MV-4-11 (cell line): ENCODE measurements at regions not wholly inside any gene's neighbourhood (a gene's known extent, or its start where the extent isn't known, plus 50 kb on each side); places are given as distances from the start of the nearest gene placed in this dataset.
A peak's percentile ranks its signal among the peaks of the same experiment; 100 is the strongest.

ENCODE experiments used
- DNase-seq: peaks from one replicate; lab custom pipeline; 2025; lab: John Stamatoyannopoulos, UW

DNA sequence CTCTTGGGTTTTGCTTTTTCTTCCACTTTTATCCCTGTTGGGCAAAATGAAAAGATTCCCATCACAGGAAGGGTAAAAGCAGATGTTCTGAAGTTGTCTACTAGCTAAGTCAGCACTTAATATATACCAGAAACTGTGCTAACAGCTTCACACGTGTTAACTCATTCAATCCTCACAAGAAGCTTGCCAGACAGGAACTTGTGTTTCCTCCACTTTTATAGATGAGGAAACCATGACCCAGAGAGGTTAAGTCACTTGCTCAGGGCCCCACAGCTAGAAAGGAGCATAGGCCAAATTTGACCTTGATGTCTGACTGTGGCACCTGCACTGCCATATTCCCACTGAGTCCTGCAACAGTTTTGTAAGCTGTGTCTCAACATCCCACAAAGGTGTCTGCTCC is 76.8 kb upstream of the EPC2 start:
- peak; percentile 15 for DNase-seq

DNA sequence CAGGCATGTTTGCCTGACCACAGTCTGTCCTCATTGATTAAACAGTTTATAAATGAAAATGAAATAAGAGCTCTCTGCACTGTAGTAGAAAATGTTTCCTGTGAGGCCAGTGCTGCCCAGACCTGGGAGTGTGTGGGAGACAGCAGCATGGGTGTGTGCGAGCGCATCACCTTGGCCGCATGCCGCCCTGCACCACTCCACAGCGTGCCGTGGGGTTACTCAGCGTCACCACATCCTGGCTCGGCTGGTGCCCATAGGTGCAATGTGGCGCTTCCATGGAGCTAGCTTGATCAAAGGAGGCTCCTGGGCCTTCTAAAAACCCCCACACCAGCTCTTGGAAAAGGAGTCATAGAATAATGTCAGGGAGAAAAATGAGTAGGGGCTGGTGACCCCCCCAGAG is 76.0 kb upstream of the EPC2 start:
- DNase-seq = no peak

DNA sequence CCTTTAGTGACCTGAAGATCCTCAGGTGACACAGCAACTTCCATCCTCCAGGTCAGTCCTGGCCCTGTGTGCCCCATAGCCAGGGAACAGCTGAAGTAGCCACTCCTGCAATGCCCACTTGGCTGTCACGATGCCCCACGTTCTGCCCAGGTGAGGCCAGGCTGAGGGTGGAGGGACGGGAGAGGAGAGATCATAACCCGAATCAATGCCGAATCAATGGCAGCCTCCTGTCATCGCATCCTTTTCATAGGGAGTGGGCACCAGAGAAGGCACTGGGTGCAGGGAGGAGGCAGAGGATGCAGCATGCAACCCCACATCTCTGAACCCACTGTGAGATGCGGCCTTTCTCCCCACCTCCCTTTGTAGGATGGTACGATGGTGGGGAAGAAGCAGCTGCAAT is 75.3 kb upstream of the EPC2 start:
- no peak for DNase-seq

DNA sequence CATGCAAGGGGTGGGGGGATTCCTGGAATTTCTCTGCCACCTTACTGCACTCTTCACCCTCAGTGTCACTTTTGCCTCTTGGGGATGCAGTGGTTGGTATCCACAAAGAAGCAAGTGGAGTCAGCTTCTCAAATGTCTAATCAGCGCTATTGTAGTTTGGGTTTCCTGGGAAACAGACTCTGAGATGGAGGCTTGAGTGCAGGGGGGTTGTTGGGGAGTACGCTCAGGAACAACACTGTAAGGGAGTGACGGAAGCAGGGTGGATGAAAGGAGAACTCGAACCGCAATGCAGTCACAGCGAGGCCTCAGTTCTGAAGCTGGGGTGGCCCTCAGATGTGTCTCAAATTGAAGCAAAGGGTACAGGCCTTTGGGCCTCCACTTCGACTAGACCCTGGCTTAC is 73.6 kb upstream of the EPC2 start:
- no peak for DNase-seq

DNA sequence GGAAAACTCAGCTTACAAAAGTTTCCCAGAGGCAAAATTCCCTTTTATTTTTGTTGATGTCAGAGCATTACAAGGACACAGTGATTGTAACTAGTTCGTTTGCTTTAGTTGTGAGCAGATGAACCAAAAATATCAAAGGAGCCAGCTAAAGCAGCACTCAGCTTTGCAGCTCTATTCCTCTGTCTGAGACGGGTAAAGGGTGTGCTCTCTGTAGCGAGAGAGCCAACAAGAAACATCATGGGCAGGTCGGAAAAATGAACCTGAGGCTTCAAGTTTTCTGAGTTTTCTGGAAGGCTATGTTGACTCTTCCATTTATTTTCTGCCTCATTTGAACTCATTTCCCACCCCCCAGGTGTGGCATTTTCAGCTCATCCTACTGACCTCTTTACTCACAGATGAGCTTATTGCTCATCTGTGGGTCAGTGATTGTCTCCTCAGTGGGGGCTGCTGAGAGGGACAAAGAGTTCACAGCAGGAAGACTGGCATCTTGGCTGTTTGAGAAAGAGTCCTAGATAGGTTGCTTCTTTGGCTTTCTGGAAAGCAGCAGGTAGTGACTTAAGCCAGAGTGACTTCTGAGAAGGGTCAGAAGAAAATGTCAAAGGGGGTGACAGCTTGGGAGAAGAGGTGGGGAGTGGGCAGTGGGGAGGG is 66.6 kb upstream of the EPC2 start:
- DNase-seq = no peak

DNA sequence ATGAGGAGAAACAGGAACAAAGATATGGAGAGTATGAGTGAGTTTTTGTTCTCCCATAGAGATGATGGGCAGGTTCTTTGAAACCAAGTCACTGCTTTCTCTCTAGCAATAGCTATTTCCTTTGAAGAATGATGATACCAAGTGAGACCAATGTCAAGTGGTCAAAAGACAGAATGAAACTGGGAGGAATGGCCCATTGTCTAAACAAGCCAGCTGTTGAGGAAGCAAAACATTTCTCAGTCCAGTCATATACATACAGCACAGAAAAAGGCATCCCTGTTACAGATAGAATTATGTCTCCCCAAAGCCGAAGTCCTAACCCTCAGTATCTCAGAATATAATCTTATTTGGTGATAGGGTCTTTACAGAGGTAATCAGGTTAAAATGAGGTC is 66.1 kb upstream of the EPC2 start:
- DNase-seq = no peak

DNA sequence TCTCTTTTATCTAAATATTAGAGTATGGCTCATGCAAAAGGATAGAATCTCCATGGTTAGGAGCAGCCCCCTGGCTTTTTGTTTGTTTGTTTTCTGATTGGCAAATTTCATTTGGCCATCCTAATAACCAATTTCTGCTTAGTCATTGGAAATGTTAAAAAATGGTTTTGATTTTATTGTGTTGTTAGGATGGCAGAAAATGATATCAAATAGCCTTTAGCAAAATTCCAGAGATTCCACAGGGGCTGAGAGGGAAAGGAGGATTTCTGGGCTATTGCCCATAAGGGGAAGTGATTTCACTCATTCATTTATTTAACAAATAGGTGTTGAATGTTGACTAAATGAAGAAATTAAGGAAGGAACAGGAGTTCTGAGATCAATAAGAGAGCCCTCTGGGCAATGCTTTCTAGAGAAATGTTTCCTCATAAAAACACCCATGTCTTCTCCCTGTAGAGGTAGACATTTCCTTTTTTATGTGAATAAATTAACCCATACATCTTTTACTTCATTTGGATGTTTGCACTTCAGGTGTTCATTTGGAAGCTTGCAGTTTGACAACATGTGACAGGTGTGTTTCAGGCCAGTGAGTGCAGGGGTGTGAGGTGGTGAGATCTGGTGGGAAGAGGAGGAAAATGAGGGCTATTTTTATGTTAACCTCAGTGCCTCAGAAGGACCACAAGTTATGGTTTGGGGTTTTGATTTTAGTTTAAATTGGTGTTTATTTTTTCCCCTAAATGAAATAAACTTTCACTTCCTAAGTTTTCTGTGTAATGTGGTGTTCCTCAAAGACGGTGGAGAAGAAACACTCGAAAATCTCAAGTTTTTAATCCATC is 61.7 kb upstream of the EPC2 start:
- DNase-seq = peak; percentile 16

DNA sequence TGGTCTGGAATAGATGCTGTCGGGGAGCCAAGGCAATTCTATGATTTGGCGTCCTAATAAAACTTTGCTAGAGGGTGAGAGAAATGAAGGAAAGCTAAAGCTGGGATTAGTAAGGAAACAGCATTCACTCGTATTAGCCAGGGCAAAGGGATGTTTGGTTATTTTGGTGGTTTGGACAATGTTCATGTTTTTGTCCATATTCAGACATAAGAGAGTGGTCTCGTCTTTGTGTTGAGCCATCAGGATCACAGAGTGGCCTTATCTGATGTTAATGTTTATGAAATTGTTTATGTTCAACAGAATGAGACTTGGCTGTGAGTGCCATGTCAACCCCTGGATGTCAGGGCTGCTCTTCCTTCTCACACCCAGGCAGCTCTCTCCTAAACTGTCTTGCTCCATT is 58.9 kb upstream of the EPC2 start:
- no peak for DNase-seq

DNA sequence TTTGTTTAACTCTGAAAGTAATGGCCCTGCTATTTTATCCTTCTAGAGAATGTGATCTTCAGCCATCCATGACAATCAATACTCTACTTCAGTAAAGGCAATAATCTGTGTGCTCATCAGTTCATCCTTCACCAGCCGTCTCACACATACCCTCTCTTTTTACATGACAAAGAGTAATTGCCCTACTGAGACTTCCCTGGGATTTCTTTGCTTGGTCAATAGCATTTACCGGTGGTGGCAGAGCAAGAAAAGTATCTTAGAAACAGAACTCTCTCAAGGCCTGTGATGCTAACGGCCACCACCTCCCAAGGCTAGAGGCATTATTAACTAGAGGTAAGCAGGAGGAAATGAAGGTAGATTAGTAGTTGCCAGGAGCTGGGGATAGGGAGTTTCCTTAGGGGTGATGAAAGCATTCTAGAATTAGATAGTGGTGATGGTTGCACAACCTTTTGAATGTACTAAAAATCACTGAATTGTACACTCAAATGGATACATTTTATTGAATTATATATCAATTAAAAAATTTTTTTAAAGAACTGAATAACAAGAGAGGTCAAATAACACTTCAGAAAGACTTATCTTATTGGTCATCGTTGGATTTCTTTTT is 57.9 kb upstream of the EPC2 start:
- no peak for DNase-seq

DNA sequence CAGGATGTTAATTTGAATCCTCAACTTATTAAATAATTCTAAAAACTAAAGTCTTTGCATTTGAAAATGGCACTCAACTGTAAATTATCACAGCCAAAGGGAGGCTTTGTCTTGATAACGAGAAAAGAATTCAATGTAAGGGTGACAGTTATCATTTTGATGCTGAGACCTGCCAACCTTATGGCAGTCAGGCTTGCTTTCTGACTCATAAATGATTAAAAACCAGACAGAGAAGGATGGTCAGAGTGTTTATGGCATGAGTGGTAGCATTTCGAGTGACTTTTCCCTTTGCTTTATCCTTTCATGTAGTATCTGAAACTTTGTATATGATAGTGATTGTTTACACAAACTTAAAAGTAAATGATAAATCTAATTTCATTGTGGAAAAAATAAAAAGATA is 53.9 kb upstream of the EPC2 start:
- no peak for DNase-seq

DNA sequence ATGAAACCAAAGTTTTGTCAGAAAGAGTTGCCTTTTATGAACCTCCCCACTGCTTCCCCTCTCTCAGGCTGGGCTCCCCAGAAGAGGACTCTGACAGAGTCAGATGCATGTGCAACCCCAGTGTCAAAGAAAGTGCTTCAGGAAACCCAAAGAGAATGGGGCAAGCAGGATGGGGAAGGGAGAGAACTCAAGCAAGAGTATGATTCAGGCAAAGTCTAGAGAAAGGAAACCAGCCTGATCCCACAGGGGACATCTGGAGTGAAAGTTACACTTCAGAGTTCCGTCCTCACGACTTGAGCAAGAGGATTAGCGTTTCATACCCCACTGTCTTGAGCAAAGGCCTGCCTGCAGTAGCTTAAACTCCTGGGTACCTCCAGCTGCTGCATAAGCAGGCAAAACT is 51.8 kb upstream of the EPC2 start:
- DNase-seq = peak; percentile 96

DNA sequence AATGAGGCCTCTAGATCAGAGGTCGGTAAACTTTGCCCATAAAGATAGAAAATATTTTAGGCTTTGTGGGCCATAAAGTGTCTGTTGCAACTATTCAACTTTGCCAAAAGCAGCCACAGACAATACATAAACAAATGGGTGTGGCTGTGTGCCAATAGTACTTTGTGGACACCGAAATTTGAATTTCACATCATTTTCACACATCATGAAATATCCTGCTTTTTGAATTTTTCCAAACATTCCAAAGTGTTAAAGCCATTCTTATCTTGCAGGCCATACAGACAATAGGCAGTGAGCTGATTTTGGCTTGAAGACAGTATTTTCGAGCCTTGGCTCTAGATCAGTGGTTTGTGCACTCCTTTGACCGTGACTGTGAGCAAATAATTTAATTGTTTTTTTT is 51.1 kb upstream of the EPC2 start:
- no peak for DNase-seq

DNA sequence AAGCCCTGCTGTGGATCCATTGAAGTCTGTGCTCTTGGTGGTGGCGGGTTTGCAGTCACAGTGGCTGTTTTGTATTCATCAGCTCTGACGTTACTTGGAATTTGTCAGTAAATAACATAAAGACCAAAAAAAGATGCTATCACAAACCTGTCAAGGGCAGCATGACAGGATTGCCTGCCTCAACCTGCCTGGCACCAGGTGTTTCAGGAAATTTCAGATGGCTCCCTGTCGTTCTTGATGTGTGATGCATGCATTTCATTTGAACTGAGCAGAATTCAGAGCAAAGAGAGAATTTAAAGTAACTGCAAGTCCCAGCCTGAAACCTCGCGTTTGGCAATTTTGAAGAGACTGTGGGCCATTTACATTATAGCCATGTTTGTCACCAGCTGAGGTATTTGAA is 50.3 kb upstream of the EPC2 start:
- no peak for DNase-seq
